ENCODE measurements at regions not wholly inside any gene's neighbourhood (a gene's known extent, or its start where the extent isn't known, plus 50 kb on each side); places are given as distances from the start of the nearest gene placed in this dataset.

DNA sequence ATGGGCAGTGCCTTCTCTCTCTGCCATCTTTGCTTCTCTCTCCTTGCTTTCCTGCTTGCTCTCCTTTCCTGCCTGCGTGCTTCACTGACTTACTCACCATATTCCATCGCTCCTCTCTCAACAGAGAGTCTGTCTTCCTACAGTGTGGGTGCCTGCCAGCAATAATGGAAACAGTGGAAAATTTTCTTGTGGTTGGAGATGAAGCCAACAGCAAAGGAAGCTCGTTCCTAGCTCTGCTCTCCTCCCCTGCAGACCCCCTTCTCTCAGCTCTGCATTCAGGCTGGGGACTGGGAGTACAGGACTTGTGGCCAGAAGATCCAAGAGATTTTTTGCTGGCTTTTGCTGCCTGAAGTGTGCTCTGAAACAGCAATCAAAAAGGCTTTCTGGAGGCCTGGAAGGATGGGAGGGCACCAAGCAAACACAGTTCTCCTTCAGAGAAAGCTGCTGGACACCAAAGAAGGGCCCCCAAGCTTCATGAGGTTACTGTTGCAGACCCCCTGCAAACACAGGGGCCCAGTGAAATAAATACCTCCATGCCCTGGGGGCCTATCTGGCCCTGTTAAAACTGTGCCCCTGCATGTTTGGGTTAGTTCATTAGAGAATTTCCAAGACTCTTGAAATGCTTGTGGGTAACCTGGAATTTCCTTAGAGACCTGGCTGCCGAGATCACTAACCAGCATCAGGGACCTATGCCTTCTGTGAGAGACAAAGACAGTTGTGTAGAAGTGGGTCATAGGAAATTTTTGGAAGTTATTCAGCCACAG, 149.9 kb upstream of the RASGRP1 start:
- TF ChIP-seq, protein P1, sequence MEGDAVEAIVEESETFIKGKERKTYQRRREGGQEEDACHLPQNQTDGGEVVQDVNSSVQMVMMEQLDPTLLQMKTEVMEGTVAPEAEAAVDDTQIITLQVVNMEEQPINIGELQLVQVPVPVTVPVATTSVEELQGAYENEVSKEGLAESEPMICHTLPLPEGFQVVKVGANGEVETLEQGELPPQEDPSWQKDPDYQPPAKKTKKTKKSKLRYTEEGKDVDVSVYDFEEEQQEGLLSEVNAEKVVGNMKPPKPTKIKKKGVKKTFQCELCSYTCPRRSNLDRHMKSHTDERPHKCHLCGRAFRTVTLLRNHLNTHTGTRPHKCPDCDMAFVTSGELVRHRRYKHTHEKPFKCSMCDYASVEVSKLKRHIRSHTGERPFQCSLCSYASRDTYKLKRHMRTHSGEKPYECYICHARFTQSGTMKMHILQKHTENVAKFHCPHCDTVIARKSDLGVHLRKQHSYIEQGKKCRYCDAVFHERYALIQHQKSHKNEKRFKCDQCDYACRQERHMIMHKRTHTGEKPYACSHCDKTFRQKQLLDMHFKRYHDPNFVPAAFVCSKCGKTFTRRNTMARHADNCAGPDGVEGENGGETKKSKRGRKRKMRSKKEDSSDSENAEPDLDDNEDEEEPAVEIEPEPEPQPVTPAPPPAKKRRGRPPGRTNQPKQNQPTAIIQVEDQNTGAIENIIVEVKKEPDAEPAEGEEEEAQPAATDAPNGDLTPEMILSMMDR (IDR thresholded peaks at IDR 0.05): no peak

DNA sequence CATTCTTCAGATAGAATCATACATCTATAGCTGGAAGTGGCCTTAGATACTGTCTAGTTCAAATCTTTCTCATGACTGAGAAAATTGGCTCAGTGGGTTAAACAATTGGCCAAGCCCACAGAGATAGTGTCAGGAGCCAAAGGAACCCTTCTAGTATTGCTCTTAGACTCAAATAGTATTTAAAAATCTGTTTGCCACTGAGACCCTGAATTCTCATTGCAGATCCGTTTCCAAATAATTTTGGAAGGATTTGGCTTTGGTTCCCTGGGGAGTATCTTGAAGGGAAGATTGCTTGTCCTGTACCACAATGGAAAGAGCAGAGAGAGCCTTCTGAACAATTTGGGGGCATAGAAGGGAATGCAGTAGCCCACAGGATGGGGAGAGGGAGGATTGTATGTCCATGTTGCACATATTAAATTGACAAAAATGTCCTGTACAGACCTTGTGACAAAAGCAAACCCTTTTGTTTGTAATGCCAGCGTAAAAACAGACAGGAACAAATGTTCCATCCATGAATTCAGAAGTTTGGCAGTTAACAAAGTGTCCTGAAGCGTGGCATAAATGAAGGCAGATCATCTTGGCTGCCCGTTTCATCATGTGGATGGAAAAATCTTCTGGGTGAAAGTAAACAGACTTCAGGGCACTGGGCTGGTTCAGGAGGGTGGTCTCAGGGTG, 156.4 kb upstream of the RASGRP1 start:
- TF ChIP-seq, protein P1 (IDR thresholded peaks at IDR 0.05): no peak

DNA sequence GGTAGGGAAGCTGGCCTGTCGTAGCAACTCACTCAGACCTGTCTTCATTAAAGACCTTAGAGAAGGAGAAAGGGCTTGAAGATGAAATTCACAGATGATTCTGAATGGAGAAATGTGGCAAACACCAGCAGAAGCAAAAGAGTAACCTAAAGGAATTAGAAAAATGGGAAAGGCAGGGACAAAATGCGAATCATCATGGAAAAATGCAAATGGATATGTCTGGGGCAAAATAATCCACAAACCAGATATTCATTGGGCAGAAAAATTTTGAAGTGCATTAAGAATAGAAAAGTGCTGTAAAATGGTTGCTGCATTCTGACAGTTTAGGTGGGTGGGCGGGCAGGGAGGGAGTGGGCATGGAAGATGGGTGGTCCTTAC, 156.9 kb upstream of the RASGRP1 start:
- TF ChIP-seq, protein P1 (IDR thresholded peaks at IDR 0.05): no peak

DNA sequence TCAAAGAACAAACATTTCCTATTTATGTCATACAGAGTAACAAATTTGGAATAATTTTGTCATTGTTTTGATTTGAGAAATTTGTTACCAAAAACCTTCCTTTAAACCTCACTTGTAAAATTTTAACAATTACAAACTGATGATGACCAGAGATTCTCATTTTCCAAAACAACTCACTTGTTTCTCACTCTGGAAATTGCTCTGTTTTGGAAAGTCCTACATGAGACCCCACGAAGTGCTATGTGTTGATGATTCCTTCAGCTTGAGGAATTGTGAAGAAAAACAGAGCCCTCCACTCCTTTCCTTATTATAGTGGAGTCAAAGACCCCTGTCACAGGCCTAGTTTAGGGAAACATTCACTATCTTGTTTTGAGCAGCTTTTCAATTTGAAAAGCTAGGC, 157.6 kb upstream of the RASGRP1 start:
- TF ChIP-seq, protein P1 (IDR thresholded peaks at IDR 0.05): no peak

DNA sequence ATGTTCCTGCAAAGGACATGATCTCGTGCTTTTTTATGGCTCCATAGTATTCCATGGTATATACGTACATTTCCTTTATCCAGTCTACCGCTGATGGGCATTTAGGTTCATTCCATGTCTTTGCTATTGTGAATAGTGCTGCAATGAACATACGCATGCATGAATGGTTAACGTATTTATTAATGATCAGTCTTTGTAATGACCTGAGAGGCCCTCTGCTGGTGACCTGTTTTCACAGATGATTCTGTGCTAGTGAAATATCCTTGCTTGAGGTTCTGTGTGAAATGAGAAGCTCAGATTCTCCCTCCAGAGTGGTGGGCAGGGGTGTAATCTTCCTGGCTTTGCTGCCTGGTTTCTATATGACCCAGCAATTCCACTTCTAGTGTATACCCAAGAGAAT, 160.2 kb upstream of the RASGRP1 start:
- TF ChIP-seq, protein P1 (IDR thresholded peaks at IDR 0.05): peak; percentile 32; the same call in 1 of the 2 replicates

DNA sequence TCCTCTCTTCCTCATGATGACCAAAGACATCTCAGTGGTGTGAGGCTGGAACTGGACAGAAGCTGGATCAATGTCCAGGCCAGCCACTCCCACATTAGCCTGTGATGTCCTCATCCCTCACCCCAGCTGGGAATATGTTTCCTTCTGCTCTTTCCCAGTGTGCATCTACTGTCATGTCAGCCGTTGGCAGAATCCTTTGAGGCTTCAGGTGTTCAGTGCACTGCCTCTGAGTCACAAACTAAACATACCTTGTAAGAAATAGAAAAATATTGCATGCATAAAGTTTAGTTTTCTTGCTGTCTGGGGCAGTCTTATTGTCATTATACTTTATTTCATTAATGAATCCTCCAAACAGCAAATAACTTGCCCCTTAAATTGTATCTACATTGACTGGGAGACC, 161.6 kb upstream of the RASGRP1 start:
- TF ChIP-seq, protein P1 (IDR thresholded peaks at IDR 0.05): no peak

DNA sequence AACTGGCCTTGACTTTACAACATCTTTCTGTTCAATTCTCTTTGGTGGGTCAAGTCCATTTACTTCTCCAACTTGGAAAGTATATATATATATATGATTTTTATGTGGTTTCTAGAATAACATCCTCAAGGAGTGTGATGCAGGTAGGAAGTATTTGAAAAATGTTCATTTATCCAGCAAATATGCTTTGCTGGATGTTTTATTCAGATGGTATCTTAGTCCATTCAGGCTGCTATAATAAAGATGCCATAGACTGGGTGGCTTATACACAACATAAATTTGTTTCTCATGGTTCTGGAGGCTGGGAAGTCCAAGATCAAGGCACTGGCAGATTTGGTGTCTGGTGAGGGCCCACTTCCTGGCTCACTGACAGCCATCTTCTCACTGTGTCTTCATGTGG, 168.7 kb upstream of the RASGRP1 start:
- TF ChIP-seq, protein P1 (IDR thresholded peaks at IDR 0.05): no peak

All from LNCAP (cell line).